ENCODE measurements at regions not wholly inside any gene's neighbourhood (a gene's known extent, or its start where the extent isn't known, plus 50 kb on each side); places are given as distances from the start of the nearest gene placed in this dataset.

GRCh38 chr3:30547716-30548115 is 58.7 kb upstream of the TGFBR2 start:
- no peak for TF ChIP-seq CTCF (IDR thresholded peaks at IDR 0.05)
- TF ChIP-seq ZFX (IDR thresholded peaks at IDR 0.05; ENCODE audit: borderline replicate concordance), result no peak

All from 22Rv1 (cell line).